ENCODE measurements at regions not wholly inside any gene's neighbourhood (a gene's known extent, or its start where the extent isn't known, plus 50 kb on each side); places are given as distances from the start of the nearest gene placed in this dataset.
"Not testable (repeated sequence)": the region's sequence is repeated elsewhere in the genome, so short reads cannot be mapped to it uniquely, and the experiment has no call there.

DNA sequence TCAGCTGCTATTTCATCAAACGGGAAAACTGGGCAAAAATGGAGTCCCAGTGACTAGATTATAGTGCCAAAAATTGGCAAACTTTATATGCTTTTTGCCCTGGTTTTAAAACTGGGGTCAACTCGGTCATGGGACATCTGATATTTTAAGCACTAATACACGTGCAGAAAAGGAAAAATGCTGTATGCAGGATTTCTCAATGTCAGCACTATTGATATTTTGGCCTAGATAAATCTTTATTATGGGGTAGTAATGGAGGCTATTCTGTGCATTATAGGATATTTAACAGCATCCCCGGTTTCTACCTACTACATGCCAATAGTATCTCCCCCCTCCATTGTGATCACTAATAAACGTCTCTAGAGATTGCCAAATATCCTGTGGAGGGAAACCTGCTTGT lies 870.9 kb upstream of the IGFBP7 start:
- Mint-ChIP-seq H3K9me3 (peaks cover 0 to 6% (median 0%) of the 10 kb centered on the region in 7 donors), H3K27ac (no peak overlapping the region), H3K4me3 (no peak overlapping the region), H3K27me3 (no peaks in the 10 kb centered on the region), H3K4me1 (no peaks in the 10 kb centered on the region), H3K36me3 (no peaks in the 10 kb centered on the region)
- Histone ChIP-seq H3K27me3 (ENCODE audit: control insufficient read depth, insufficient read depth, low read length) (no peaks in the 10 kb centered on the region), H3K9me3 (ENCODE audit: control insufficient read depth in 2 of 2, low read length in 2 of 2) (peaks cover 0 to 3% of the 10 kb centered on the region in 2 experiments), H3K36me3 (ENCODE audit: control insufficient read depth, insufficient read depth, low read length) (no peaks in the 10 kb centered on the region), H3K4me1 (ENCODE audit: control insufficient read depth, insufficient read depth, low read length, poor library complexity, severe bottlenecking) (no peaks in the 10 kb centered on the region), H3K27ac (ENCODE audit: insufficient read depth, low read length, poor library complexity, severe bottlenecking) (no peak overlapping the region), H3K4me3 (ENCODE audit: low read depth, low read length) (no peak overlapping the region)
- ATAC-seq (ENCODE audit: low read depth in 2 of 2) (no peak), DNase-seq (no peak)

DNA sequence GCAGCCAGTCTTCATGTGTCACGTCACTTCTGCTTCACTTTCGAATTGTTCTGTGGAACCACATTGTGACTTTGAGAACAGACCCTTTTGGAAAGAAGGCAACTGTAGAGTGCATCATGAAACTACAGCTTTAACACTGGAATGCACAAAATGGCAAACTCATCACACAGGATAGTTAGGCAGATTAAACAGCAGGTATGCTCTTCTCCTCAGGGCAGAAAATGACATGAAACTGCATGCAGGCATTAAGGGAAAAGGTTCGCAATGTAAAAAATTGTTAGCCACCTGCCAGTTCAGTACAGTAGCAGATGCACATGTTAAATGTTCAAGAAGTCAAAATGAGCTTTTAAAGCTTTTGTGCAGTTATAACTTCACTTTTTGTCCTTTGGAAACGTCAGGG lies 864.6 kb upstream of the IGFBP7 start:
- Histone ChIP-seq H3K9me3 (ENCODE audit: control insufficient read depth in 2 of 2, low read length in 2 of 2) (peaks cover 0 to 3% of the 10 kb centered on the region in 2 experiments), H3K4me3 (ENCODE audit: low read depth, low read length) (no peak overlapping the region), H3K27me3 (ENCODE audit: control insufficient read depth, insufficient read depth, low read length) (no peaks in the 10 kb centered on the region), H3K27ac (ENCODE audit: insufficient read depth, low read length, poor library complexity, severe bottlenecking) (no peak overlapping the region), H3K36me3 (ENCODE audit: control insufficient read depth, insufficient read depth, low read length) (no peaks in the 10 kb centered on the region), H3K4me1 (ENCODE audit: control insufficient read depth, insufficient read depth, low read length, poor library complexity, severe bottlenecking) (no peaks in the 10 kb centered on the region)
- ATAC-seq (ENCODE audit: low read depth in 2 of 2) (no peak), DNase-seq (no peak)
- no peak overlapping the region for H3K27ac Mint-ChIP-seq
- H3K9me3 Mint-ChIP-seq, result peaks cover 0 to 19% (median 7%) of the 10 kb centered on the region in 7 donors
- H3K27me3 Mint-ChIP-seq, result no peaks in the 10 kb centered on the region
- no peak overlapping the region for H3K4me3 Mint-ChIP-seq
- no peaks in the 10 kb centered on the region for H3K4me1 Mint-ChIP-seq
- no peaks in the 10 kb centered on the region for H3K36me3 Mint-ChIP-seq

DNA sequence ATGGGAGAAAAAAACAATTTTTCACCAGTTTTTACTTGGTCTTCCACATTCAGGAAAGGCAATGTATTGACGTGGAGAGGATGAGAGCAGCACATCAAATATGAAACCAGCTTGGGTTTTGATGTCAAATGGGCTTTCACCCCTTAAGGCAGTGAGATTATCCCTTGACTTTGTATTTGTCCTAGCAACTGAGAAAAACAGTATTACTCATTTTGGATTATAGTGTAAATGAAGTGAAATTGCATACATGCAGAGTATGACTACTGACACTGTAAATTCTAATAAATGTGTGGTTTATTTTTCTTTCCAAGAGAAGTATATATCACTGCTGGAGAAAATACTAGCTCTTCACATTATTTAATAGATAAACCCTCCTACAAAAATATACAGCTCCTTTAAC lies 863.6 kb upstream of the IGFBP7 start:
- no peaks in the 10 kb centered on the region for H3K27me3 ChIP-seq (ENCODE audit: control insufficient read depth, insufficient read depth, low read length)
- Mint-ChIP-seq H3K4me3 (no peak overlapping the region), H3K27ac (no peak overlapping the region), H3K4me1 (no peaks in the 10 kb centered on the region), H3K9me3 (peaks cover 0 to 15% (median 7%) of the 10 kb centered on the region in 7 donors), H3K36me3 (no peaks in the 10 kb centered on the region), H3K27me3 (no peaks in the 10 kb centered on the region)
- H3K36me3 ChIP-seq (ENCODE audit: control insufficient read depth, insufficient read depth, low read length), result no peaks in the 10 kb centered on the region
- no peak for DNase-seq
- peaks cover 0 to 3% of the 10 kb centered on the region in 2 experiments for H3K9me3 ChIP-seq (ENCODE audit: control insufficient read depth in 2 of 2, low read length in 2 of 2)
- no peak for ATAC-seq (ENCODE audit: low read depth in 2 of 2)
- no peak overlapping the region for H3K4me3 ChIP-seq (ENCODE audit: low read depth, low read length)
- H3K27ac ChIP-seq (ENCODE audit: insufficient read depth, low read length, poor library complexity, severe bottlenecking), result no peak overlapping the region
- H3K4me1 ChIP-seq (ENCODE audit: control insufficient read depth, insufficient read depth, low read length, poor library complexity, severe bottlenecking), result no peaks in the 10 kb centered on the region

DNA sequence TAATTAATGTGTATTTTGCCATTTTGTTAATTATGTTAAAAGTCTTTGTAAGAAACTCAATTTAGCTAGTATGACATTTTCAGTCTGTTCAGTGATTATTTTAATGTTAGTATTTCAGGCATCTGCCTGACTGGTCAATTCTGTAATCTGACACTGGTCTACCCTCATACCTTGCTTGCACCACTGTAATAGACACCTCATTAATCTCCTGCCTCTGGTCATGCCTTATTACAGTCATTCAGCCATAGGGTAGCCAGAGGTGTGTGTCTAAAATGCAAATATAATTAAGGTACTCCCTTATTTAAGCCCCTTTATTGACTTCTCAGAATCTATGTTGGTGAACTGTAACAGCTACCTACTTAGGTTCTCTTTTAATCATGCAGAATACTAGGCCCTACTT lies 861.1 kb upstream of the IGFBP7 start:
- no peaks in the 10 kb centered on the region for H3K4me1 ChIP-seq (ENCODE audit: control insufficient read depth, insufficient read depth, low read length, poor library complexity, severe bottlenecking)
- Mint-ChIP-seq H3K4me1 (no peaks in the 10 kb centered on the region), H3K27ac (no peak overlapping the region), H3K4me3 (no peak overlapping the region), H3K9me3 (peaks cover 0 to 25% (median 15%) of the 10 kb centered on the region in 7 donors), H3K36me3 (no peaks in the 10 kb centered on the region), H3K27me3 (no peaks in the 10 kb centered on the region)
- no peak overlapping the region for H3K27ac ChIP-seq (ENCODE audit: insufficient read depth, low read length, poor library complexity, severe bottlenecking)
- H3K4me3 ChIP-seq (ENCODE audit: low read depth, low read length), result no peak overlapping the region
- no peaks in the 10 kb centered on the region for H3K36me3 ChIP-seq (ENCODE audit: control insufficient read depth, insufficient read depth, low read length)
- no peaks in the 10 kb centered on the region for H3K27me3 ChIP-seq (ENCODE audit: control insufficient read depth, insufficient read depth, low read length)
- peaks cover 0 to 7% of the 10 kb centered on the region in 2 experiments for H3K9me3 ChIP-seq (ENCODE audit: control insufficient read depth in 2 of 2, low read length in 2 of 2)
- ATAC-seq (ENCODE audit: low read depth in 2 of 2) (no peak), DNase-seq (no peak)

DNA sequence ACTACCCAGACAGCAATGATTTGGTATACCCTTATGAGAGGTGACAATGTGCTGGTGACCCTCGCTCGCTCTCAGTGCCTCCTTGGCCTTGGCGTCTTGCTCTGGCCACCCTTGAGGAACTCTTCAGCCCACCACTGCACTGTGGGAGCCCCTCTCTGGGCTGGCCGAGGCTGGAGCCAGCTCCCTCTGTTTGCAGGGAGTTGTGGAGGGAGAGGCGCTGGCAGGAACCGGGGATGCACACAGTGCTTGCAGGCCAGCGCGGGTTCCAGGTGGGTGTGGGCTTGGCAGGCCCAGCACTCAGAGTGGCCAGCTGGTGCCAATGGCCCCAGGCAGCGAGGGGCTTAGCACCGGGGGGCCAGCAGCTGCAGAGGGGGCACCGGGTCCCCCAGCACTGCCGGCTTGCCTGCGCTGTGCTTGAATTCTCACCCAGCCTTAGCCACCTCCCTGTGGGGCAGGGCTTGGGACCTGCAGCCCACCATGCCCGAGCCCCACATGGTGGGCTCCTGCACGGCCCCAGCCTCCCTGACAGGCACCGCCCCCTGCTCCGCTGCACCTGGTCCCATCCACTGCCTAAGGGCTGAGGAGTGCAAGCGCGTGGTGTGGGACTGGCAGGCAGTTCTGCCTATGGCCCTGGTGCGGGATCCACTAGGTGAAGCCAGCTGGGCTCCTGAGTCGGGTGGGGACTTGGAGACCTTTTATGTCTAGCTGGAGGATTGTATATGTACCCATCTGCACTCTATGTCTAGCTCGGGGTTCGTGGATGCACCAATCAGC lies 857.0 kb upstream of the IGFBP7 start:
- no peaks in the 10 kb centered on the region for H3K4me1 ChIP-seq (ENCODE audit: control insufficient read depth, insufficient read depth, low read length, poor library complexity, severe bottlenecking)
- no peaks in the 10 kb centered on the region for H3K4me1 Mint-ChIP-seq
- DNase-seq, result no peak
- no peak overlapping the region for H3K27ac ChIP-seq (ENCODE audit: insufficient read depth, low read length, poor library complexity, severe bottlenecking)
- ATAC-seq (ENCODE audit: low read depth in 2 of 2), result no peak
- H3K36me3 ChIP-seq (ENCODE audit: control insufficient read depth, insufficient read depth, low read length), result no peaks in the 10 kb centered on the region
- H3K36me3 Mint-ChIP-seq, result no peaks in the 10 kb centered on the region
- H3K27me3 ChIP-seq (ENCODE audit: control insufficient read depth, insufficient read depth, low read length), result no peaks in the 10 kb centered on the region
- no peaks in the 10 kb centered on the region for H3K27me3 Mint-ChIP-seq
- H3K9me3 Mint-ChIP-seq, result peaks cover 0 to 25% (median 13%) of the 10 kb centered on the region in 7 donors
- no peak overlapping the region for H3K4me3 ChIP-seq (ENCODE audit: low read depth, low read length)
- peaks cover 0 to 7% of the 10 kb centered on the region in 2 experiments for H3K9me3 ChIP-seq (ENCODE audit: control insufficient read depth in 2 of 2, low read length in 2 of 2)
- H3K4me3 Mint-ChIP-seq, result no peak overlapping the region
- H3K27ac Mint-ChIP-seq, result no peak overlapping the region

DNA sequence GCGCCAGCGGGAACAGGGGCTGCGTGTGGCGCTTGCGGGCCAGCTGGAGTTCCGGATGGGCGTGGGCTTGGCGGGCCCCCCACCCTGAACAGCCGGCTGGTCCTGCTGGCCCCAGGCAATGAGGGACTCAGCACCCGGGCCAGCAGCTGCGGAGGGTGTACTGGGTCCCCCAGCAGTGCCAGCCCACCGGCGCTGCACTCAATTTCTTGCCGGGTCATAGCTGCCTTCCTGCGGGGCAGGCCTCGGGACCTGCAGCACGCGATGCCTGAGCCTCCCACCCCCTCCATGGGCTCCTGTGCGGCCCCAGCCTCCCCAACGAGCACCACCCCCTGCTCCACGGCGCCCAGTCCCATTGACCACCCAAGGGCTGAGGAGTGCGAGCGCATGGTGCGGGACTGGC lies 855.2 kb upstream of the IGFBP7 start:
- H3K9me3 Mint-ChIP-seq, result peaks cover 0 to 19% (median 10%) of the 10 kb centered on the region in 7 donors
- H3K27me3 Mint-ChIP-seq; H3K27ac Mint-ChIP-seq; H3K36me3 Mint-ChIP-seq; H3K27ac ChIP-seq (ENCODE audit: insufficient read depth, low read length, poor library complexity, severe bottlenecking); H3K27me3 ChIP-seq (ENCODE audit: control insufficient read depth, insufficient read depth, low read length); ATAC-seq (ENCODE audit: low read depth in 2 of 2); H3K9me3 ChIP-seq (ENCODE audit: control insufficient read depth in 2 of 2, low read length in 2 of 2); DNase-seq; H3K4me1 Mint-ChIP-seq; H3K36me3 ChIP-seq (ENCODE audit: control insufficient read depth, insufficient read depth, low read length); H3K4me3 Mint-ChIP-seq; H3K4me1 ChIP-seq (ENCODE audit: control insufficient read depth, insufficient read depth, low read length, poor library complexity, severe bottlenecking); H3K4me3 ChIP-seq (ENCODE audit: low read depth, low read length): not testable (repeated sequence)

DNA sequence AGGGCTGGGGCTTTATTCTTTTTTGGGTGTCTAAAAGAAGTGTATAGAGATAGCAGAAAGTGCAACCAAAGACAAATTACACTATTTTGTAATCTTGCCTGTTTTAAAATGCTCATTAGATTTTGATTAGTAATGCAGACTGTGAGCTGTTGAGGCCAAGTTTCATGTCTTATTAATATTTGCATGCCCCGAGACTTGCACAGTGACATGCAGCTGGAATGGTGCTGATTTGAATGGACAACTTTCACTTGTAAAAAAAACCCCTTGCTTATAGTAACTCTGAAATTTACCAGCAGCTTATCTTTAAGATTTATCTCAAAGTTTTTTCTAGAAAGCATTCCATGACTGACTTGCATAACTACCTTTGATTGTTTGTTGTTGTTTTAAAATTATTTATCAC lies 835.1 kb upstream of the IGFBP7 start:
- Histone ChIP-seq H3K4me3 (ENCODE audit: low read depth, low read length) (no peak overlapping the region), H3K27me3 (ENCODE audit: control insufficient read depth, insufficient read depth, low read length) (no peaks in the 10 kb centered on the region), H3K4me1 (ENCODE audit: control insufficient read depth, insufficient read depth, low read length, poor library complexity, severe bottlenecking) (no peaks in the 10 kb centered on the region), H3K27ac (ENCODE audit: insufficient read depth, low read length, poor library complexity, severe bottlenecking) (no peak overlapping the region), H3K9me3 (ENCODE audit: control insufficient read depth in 2 of 2, low read length in 2 of 2) (no peaks in the 10 kb centered on the region), H3K36me3 (ENCODE audit: control insufficient read depth, insufficient read depth, low read length) (no peaks in the 10 kb centered on the region)
- Mint-ChIP-seq H3K27me3 (no peaks in the 10 kb centered on the region), H3K36me3 (no peaks in the 10 kb centered on the region), H3K4me3 (no peak overlapping the region), H3K4me1 (no peaks in the 10 kb centered on the region), H3K27ac (no peak overlapping the region), H3K9me3 (peaks cover 3 to 7% (median 4%) of the 10 kb centered on the region in 7 donors)
- ATAC-seq (ENCODE audit: low read depth in 2 of 2) (no peak), DNase-seq (no peak)

DNA sequence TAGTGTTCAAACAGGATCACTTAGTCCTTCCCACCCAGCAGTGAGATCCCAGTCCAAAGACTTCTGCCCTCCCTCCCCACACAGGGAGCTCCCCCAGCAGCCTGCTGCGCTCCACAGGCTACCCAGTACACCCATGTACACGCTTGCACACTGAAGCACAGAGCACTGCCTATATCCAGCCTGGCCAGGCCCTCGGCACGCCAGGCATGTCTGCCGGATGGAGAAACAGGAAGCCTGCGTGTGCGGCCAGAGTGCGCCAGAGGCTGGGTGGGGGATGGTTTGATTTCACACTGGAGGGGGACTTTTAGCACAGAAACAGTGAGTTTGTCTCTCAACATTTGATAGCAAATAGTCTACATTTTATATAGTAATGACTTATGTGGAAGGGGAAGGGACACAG lies 833.5 kb upstream of the IGFBP7 start:
- H3K9me3 ChIP-seq (ENCODE audit: control insufficient read depth in 2 of 2, low read length in 2 of 2), result no peaks in the 10 kb centered on the region
- no peak for DNase-seq
- no peak overlapping the region for H3K4me3 Mint-ChIP-seq
- no peaks in the 10 kb centered on the region for H3K27me3 ChIP-seq (ENCODE audit: control insufficient read depth, insufficient read depth, low read length)
- peaks cover 3 to 7% (median 4%) of the 10 kb centered on the region in 7 donors for H3K9me3 Mint-ChIP-seq
- H3K27me3 Mint-ChIP-seq, result no peaks in the 10 kb centered on the region
- no peak overlapping the region for H3K4me3 ChIP-seq (ENCODE audit: low read depth, low read length)
- H3K27ac Mint-ChIP-seq, result no peak overlapping the region
- H3K36me3 Mint-ChIP-seq, result no peaks in the 10 kb centered on the region
- no peak for ATAC-seq (ENCODE audit: low read depth in 2 of 2)
- H3K4me1 Mint-ChIP-seq, result no peaks in the 10 kb centered on the region
- no peaks in the 10 kb centered on the region for H3K36me3 ChIP-seq (ENCODE audit: control insufficient read depth, insufficient read depth, low read length)
- no peaks in the 10 kb centered on the region for H3K4me1 ChIP-seq (ENCODE audit: control insufficient read depth, insufficient read depth, low read length, poor library complexity, severe bottlenecking)
- no peak overlapping the region for H3K27ac ChIP-seq (ENCODE audit: insufficient read depth, low read length, poor library complexity, severe bottlenecking)

Measured in CD4-positive, CD25-positive, alpha-beta regulatory T cell (primary cell).